ENCODE measurements at regions not wholly inside any gene's neighbourhood (a gene's known extent, or its start where the extent isn't known, plus 50 kb on each side); places are given as distances from the start of the nearest gene placed in this dataset.
"Not testable (repeated sequence)": the region's sequence is repeated elsewhere in the genome, so short reads cannot be mapped to it uniquely, and the experiment has no call there.

GRCh38 chr3:96324087-96324486 is 490.3 kb upstream of the EPHA6 start:
- no peak for DNase-seq (ENCODE audit: low spot score)

GRCh38 chr3:96330795-96331194 is 483.6 kb upstream of the EPHA6 start:
- no peak for DNase-seq (ENCODE audit: low spot score)

- no peak for DNase-seq (ENCODE audit: low spot score)
Observed at GRCh38 chr3:96331341-96331740, 483.1 kb upstream of the EPHA6 start.

DNA sequence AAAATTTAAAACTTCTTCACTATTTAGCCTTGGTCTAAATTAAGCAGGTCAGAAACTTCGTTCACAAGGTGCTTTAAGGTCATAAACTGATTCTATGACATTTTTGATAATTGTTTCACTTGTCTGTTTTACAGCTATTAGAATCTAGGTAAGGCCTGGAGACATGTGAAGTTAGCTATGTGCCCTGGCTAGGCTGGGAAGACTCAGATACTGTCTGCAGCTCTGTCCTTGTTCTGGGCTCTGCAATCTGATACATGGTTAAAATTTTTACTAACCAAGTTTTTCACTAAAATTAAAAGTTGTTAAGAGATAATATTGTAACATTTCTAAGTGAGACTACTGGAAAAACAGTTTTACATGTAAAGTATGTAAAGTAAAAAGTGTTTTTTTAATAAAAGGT is 479.6 kb upstream of the EPHA6 start:
- no peak for DNase-seq (ENCODE audit: low spot score)

GRCh38 chr3:96347289-96347688 is 467.1 kb upstream of the EPHA6 start:
- DNase-seq (ENCODE audit: low spot score): no peak

DNA sequence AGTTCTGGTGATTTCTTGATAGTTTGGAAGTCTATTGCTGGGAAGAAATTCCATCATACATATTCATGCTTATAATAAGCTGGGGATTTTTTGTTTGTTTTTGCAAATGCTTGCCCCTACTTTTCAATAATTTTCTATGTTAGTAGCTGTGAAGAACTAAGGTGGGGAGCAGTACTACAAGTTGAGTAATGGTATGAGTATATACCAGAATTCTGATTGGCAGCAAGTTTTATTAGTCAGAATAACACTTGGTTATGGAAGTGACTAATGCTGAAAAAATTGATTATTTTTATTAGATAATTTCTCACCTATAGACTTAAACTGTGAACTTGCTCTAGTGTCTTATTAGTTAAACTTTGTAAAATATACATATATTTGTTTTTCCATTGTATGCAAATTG is 462.8 kb upstream of the EPHA6 start:
- not testable (repeated sequence) for DNase-seq (ENCODE audit: low spot score)

DNA sequence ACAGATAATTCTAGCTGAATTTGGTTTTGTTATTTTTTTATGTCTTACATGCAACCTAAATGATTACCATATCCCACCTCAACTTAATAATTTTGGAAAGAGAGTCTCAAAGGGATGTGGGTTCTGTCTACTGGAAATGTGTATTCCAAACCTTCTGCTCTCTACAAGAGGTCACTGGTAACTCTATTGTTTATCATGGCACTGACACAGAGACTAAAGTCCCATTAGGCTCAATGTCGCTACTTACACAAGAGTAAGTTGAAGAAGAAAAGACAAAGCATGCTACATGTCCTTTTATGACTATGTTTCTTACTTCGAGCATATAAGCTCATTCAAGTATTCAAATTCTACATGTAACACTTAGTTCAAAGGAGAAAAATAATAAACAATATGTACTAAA is 460.3 kb upstream of the EPHA6 start:
- DNase-seq (ENCODE audit: low spot score): no peak

DNA sequence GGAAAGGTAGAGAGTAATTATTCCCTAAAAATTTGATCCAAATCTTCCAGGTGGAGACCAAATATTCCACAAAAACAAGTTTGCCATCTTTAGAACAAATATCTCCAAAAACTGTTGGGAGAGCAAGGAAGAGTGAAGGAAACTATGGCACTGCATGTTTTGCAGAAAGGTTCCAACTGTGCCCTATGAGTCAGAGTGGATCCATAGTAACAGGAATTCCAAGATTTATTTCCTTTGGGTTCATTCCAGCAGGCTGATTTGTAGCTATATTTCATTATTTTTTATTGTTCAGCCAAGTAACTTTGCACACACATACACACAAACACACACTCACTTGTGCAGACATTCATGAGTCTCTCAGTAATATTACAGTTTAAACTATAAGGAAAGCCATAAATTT is 459.7 kb upstream of the EPHA6 start:
- DNase-seq (ENCODE audit: low spot score): no peak

DNA sequence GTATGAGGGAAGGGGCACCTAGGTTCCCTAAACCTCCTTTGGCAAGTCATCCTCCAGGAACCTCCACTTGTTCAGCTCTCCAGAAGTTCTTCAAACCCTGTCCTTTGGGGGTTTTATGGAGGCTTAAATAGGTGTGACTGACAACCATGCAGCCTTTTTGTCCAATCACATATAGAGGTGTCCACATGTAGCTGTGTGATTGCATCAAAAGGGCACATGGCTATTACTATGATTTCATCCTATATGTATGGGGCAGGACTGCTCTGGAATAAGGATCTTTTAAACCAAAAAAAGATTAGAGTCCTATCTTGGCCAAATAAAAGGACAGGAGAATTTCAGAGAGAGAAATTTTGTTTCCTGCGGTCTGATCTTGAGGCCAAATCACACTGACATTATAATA is 453.2 kb upstream of the EPHA6 start:
- no peak for DNase-seq (ENCODE audit: low spot score)

DNA sequence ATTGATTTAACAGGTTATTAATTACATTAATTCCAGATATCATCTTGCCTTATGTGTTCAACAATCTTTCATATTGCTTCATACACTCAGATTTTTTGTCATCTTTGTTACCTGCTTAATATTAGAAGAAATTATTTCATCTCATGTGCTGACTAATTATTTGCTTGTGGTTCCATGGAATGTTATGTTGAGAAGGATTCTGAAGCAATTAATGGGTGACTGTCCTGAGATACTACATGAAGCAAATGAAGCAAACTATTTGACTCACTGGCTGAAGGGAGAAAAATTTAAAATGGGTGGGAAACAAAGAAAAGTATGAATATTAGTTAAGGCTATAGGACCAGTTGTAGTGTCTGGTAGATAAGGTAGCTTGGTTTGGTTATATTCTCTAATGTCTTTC is 443.8 kb upstream of the EPHA6 start:
- DNase-seq (ENCODE audit: low spot score): no peak

- no peak for DNase-seq (ENCODE audit: low spot score)
Observed at GRCh38 chr3:96410006-96410730, 404.2 kb upstream of the EPHA6 start.

DNA sequence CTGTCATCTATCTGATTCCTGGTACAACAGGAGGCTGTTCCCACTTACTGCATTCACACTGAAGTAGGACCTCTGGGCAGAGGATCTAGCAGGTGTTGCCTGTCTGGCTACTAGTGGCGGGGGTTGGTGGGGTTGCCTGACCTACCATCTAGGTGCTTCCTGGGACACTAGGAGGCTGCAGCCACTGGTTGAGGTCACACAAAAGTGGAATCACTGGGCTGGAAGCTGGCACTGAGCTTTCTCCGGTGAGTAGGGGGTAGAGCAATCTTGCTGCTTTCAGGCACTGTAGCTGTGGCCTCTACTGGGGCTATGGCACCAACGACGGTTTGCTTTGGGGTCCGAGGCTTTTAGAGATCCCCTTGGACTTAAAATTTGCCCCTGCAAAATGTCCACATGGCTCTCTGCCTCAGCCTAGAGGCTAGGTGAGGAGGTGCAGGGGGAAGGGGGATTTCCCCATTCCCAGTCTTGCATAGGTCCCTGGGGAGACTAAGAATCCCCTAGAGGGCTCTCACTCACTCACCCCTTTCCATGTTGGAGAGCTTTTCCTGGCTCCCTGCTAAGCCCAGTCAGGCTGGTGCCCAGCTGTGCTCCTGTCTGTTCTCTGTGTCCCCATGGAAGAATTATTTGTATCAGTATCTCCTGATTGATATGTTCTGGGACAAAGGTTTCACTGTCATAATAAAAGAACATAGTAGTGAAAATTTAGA is 397.7 kb upstream of the EPHA6 start:
- DNase-seq (ENCODE audit: low spot score): no peak

- no peak for DNase-seq (ENCODE audit: low spot score)
Observed at GRCh38 chr3:96428097-96428496, 386.3 kb upstream of the EPHA6 start.

DNA sequence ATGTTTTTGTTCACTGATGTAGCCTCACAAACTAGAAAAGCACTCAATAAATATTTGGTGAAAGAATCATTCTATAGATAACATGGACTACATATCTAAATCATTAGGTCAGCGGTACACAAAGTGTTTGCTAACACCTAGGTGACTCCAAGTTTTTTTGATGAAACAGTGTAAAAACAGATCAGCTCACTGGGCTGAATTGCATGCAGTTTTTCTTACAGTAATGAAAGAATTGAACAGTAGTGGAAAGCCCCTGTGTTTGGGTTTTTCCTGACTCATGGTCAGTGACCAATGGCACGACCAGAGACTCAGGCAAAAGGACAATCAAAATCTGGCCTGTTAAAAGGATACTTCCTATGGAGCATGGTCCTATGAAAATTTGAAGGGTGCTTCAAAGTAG is 384.3 kb upstream of the EPHA6 start:
- DNase-seq (ENCODE audit: low spot score): no peak

- no peak for DNase-seq (ENCODE audit: low spot score)
Observed at GRCh38 chr3:96434651-96435050, 379.7 kb upstream of the EPHA6 start.

- DNase-seq (ENCODE audit: low spot score): no peak
Observed at GRCh38 chr3:96449346-96449745, 365.0 kb upstream of the EPHA6 start.

GRCh38 chr3:96449803-96450202 is 364.6 kb upstream of the EPHA6 start:
- no peak for DNase-seq (ENCODE audit: low spot score)

DNA sequence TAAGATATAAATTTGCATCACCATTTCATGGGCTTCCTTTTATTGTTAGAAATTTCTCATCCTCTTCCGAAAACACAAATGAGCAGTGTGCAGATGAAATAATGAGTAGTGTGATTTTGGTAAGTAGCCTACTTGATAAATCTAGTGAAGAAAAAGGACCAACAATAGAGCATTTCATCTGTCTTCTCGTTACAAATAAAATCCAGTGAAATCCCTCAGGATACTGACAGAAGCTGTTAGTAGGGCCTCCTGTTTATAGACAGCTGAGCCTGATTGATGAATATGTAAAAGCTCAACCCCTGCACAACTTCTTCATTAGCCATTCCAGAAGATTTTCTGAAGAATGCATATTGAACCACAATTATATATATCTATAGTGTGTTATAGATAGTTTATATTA is 363.7 kb upstream of the EPHA6 start:
- no peak for DNase-seq (ENCODE audit: low spot score)

- DNase-seq (ENCODE audit: low spot score): no peak
Observed at GRCh38 chr3:96465521-96465920, 348.9 kb upstream of the EPHA6 start.

GRCh38 chr3:96466441-96466840 is 348.0 kb upstream of the EPHA6 start:
- DNase-seq (ENCODE audit: low spot score): no peak

DNA sequence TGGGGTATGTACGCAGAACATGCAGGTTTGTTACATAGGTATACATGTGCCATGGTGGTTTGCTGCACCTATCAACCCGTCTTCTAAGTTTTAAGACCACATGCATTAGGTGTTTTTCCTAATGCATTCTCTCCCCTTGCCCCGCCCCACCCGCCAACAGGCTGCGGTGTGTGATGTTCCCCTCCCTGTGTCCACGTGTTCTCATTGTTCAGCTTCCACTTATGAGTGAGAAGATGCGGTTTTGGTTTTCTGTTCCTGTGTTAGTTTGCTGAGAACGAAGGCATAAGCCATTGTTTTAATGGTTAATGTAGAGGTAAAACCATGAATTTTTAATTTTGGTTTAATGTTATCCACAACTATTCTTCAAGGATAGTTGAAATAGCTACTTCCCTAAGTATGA is 346.8 kb upstream of the EPHA6 start:
- DNase-seq (ENCODE audit: low spot score): no peak

DNA sequence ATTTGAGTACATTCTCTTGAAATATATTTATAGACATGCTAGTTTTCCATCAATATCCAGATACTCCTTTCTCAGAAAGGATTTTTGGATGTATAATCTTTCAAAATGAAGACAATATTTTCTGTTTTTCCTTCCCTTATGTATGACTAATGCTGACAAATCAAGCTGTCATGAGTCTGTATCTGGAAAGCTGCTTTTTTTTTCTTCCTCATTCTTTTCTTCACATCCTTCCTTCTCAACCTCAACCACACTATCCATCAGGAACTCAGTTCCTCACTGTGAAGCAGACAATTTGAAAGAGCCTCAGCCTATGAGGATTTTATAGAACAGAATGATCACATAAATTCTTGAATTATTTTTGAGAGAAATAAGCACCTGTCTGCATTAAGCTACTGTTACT is 335.9 kb upstream of the EPHA6 start:
- no peak for DNase-seq (ENCODE audit: low spot score)

DNA sequence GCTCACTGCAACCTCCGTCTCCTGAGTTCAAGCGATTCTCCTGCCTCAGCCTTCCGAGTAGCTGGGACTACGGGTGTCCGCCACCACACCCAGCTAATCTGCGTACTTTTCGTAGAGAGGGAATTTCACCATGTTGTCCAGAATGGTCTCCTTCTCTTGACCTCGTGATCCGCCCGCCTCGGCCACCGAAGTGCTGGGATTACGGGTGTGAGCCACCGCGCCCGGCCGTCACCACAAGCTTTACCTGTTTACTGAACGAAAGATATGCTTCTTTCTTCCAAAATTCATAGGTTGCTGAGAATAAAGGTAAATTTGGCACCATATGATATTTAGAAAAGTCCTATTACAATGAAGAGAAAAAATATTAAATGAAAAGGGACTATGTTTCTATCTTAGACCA is 333.5 kb upstream of the EPHA6 start:
- no peak for DNase-seq (ENCODE audit: low spot score)

- DNase-seq (ENCODE audit: low spot score): not testable (repeated sequence)
Observed at GRCh38 chr3:96483191-96483590, 331.2 kb upstream of the EPHA6 start.

All from LoVo (cell line).